ENCODE measurements at regions not wholly inside any gene's neighbourhood (a gene's known extent, or its start where the extent isn't known, plus 50 kb on each side); places are given as distances from the start of the nearest gene placed in this dataset.

DNA sequence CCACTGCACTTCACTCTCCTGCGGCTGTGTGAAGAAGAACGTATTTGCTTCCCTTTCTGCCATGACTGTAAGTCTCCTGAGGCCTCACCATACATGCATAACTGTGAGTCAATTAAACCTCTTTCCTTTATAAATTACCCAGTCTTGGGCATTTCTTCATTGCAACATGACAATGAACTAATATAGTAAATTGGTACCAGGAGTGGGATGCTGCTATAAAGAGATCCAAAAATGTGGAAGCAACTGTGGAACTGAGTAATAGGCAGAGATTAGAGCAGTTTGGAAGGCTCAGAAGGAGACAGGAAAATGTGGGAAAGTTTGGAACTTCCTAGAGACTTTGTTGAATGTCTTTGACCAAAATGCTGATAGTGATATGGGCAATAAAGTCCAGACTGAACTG, 1907.9 kb downstream of the MRPL39 start:
- Histone ChIP-seq H3K9me2 (ENCODE audit: insufficient read depth) (no peaks in the 10 kb centered on the region), H2AFZ (no peak overlapping the region), H3K27me3 (ENCODE audit: insufficient read depth) (no peaks in the 10 kb centered on the region), H3K27ac (ENCODE audit: low read depth) (no peak overlapping the region), H4K20me1 (replicated peaks; ENCODE audit: insufficient read depth) (no peaks in the 10 kb centered on the region), H3K36me3 (ENCODE audit: insufficient read depth) (no peaks in the 10 kb centered on the region), H3K79me2 (replicated peaks; ENCODE audit: insufficient read depth) (no peaks in the 10 kb centered on the region), H3K4me3 (no peak overlapping the region), H3K4me2 (no peak overlapping the region), H3F3A (replicated peaks; ENCODE audit: low read depth) (no peaks in the 10 kb centered on the region), H3K4me1 (ENCODE audit: insufficient read depth) (no peaks in the 10 kb centered on the region)
- TF ChIP-seq STAT1 (IDR thresholded peaks at IDR 0.05; ENCODE audit: unreplicated experiment) = no peak
- TF ChIP-seq EZH2 (IDR thresholded peaks at IDR 0.05; ENCODE audit: low read depth, unreplicated experiment) = no peak
- TF ChIP-seq CREB1 (CRISPR knock-in tag; IDR thresholded peaks at IDR 0.05; ENCODE audit: low read depth) = no peak
- TF ChIP-seq ZNF331 (CRISPR knock-in tag; IDR thresholded peaks at IDR 0.05; ENCODE audit: low read depth) = no peak
- no peak for TF ChIP-seq EZH2phosphoT487 (IDR thresholded peaks at IDR 0.05; ENCODE audit: unreplicated experiment)
- TF ChIP-seq, protein P1, sequence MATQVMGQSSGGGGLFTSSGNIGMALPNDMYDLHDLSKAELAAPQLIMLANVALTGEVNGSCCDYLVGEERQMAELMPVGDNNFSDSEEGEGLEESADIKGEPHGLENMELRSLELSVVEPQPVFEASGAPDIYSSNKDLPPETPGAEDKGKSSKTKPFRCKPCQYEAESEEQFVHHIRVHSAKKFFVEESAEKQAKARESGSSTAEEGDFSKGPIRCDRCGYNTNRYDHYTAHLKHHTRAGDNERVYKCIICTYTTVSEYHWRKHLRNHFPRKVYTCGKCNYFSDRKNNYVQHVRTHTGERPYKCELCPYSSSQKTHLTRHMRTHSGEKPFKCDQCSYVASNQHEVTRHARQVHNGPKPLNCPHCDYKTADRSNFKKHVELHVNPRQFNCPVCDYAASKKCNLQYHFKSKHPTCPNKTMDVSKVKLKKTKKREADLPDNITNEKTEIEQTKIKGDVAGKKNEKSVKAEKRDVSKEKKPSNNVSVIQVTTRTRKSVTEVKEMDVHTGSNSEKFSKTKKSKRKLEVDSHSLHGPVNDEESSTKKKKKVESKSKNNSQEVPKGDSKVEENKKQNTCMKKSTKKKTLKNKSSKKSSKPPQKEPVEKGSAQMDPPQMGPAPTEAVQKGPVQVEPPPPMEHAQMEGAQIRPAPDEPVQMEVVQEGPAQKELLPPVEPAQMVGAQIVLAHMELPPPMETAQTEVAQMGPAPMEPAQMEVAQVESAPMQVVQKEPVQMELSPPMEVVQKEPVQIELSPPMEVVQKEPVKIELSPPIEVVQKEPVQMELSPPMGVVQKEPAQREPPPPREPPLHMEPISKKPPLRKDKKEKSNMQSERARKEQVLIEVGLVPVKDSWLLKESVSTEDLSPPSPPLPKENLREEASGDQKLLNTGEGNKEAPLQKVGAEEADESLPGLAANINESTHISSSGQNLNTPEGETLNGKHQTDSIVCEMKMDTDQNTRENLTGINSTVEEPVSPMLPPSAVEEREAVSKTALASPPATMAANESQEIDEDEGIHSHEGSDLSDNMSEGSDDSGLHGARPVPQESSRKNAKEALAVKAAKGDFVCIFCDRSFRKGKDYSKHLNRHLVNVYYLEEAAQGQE (IDR thresholded peaks at IDR 0.05; ENCODE audit: unreplicated experiment) = no peak
- TF ChIP-seq, protein P2, sequence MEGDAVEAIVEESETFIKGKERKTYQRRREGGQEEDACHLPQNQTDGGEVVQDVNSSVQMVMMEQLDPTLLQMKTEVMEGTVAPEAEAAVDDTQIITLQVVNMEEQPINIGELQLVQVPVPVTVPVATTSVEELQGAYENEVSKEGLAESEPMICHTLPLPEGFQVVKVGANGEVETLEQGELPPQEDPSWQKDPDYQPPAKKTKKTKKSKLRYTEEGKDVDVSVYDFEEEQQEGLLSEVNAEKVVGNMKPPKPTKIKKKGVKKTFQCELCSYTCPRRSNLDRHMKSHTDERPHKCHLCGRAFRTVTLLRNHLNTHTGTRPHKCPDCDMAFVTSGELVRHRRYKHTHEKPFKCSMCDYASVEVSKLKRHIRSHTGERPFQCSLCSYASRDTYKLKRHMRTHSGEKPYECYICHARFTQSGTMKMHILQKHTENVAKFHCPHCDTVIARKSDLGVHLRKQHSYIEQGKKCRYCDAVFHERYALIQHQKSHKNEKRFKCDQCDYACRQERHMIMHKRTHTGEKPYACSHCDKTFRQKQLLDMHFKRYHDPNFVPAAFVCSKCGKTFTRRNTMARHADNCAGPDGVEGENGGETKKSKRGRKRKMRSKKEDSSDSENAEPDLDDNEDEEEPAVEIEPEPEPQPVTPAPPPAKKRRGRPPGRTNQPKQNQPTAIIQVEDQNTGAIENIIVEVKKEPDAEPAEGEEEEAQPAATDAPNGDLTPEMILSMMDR (conservative IDR thresholded peaks at IDR 0.05; ENCODE audit: low read depth in 2 of 2) = no peak
- TF ChIP-seq ZNF114 (CRISPR knock-in tag; IDR thresholded peaks at IDR 0.05) = no peak
- TF ChIP-seq, protein P3, sequence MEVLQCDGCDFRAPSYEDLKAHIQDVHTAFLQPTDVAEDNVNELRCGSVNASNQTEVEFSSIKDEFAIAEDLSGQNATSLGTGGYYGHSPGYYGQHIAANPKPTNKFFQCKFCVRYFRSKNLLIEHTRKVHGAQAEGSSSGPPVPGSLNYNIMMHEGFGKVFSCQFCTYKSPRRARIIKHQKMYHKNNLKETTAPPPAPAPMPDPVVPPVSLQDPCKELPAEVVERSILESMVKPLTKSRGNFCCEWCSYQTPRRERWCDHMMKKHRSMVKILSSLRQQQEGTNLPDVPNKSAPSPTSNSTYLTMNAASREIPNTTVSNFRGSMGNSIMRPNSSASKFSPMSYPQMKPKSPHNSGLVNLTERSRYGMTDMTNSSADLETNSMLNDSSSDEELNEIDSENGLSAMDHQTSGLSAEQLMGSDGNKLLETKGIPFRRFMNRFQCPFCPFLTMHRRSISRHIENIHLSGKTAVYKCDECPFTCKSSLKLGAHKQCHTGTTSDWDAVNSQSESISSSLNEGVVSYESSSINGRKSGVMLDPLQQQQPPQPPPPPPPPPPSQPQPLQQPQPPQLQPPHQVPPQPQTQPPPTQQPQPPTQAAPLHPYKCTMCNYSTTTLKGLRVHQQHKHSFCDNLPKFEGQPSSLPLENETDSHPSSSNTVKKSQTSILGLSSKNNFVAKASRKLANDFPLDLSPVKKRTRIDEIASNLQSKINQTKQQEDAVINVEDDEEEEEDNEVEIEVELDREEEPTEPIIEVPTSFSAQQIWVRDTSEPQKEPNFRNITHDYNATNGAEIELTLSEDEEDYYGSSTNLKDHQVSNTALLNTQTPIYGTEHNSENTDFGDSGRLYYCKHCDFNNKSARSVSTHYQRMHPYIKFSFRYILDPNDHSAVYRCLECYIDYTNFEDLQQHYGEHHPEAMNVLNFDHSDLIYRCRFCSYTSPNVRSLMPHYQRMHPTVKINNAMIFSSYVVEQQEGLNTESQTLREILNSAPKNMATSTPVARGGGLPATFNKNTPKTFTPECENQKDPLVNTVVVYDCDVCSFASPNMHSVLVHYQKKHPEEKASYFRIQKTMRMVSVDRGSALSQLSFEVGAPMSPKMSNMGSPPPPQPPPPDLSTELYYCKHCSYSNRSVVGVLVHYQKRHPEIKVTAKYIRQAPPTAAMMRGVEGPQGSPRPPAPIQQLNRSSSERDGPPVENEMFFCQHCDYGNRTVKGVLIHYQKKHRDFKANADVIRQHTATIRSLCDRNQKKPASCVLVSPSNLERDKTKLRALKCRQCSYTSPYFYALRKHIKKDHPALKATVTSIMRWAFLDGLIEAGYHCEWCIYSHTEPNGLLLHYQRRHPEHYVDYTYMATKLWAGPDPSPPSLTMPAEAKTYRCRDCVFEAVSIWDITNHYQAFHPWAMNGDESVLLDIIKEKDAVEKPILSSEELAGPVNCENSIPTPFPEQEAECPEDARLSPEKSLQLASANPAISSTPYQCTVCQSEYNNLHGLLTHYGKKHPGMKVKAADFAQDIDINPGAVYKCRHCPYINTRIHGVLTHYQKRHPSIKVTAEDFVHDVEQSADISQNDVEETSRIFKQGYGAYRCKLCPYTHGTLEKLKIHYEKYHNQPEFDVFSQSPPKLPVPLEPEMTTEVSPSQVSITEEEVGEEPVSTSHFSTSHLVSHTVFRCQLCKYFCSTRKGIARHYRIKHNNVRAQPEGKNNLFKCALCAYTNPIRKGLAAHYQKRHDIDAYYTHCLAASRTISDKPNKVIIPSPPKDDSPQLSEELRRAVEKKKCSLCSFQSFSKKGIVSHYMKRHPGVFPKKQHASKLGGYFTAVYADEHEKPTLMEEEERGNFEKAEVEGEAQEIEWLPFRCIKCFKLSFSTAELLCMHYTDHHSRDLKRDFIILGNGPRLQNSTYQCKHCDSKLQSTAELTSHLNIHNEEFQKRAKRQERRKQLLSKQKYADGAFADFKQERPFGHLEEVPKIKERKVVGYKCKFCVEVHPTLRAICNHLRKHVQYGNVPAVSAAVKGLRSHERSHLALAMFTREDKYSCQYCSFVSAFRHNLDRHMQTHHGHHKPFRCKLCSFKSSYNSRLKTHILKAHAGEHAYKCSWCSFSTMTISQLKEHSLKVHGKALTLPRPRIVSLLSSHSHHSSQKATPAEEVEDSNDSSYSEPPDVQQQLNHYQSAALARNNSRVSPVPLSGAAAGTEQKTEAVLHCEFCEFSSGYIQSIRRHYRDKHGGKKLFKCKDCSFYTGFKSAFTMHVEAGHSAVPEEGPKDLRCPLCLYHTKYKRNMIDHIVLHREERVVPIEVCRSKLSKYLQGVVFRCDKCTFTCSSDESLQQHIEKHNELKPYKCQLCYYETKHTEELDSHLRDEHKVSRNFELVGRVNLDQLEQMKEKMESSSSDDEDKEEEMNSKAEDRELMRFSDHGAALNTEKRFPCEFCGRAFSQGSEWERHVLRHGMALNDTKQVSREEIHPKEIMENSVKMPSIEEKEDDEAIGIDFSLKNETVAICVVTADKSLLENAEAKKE (CRISPR knock-in tag; IDR thresholded peaks at IDR 0.05) = no peak
- TF ChIP-seq, protein P4, sequence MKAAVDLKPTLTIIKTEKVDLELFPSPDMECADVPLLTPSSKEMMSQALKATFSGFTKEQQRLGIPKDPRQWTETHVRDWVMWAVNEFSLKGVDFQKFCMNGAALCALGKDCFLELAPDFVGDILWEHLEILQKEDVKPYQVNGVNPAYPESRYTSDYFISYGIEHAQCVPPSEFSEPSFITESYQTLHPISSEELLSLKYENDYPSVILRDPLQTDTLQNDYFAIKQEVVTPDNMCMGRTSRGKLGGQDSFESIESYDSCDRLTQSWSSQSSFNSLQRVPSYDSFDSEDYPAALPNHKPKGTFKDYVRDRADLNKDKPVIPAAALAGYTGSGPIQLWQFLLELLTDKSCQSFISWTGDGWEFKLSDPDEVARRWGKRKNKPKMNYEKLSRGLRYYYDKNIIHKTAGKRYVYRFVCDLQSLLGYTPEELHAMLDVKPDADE (IDR thresholded peaks at IDR 0.05) = no peak
- no peak for TF ChIP-seq NANOG (IDR thresholded peaks at IDR 0.05; ENCODE audit: borderline replicate concordance)
- TF ChIP-seq JUNB (IDR thresholded peaks at IDR 0.05; ENCODE audit: unreplicated experiment) = no peak
- no peak for TF ChIP-seq POLR2AphosphoS5 (IDR thresholded peaks at IDR 0.05; ENCODE audit: low read depth)
- Mint-ChIP-seq H3K36me3 (ENCODE audit: low read depth) (peaks cover 26% of the 10 kb centered on the region), H3K4me3 (no peak overlapping the region), H3K27me3 (ENCODE audit: insufficient read depth, low read depth, poor library complexity) (peaks cover 5% of the 10 kb centered on the region), H3K9me3 (peaks cover 85% of the 10 kb centered on the region), H3K27ac (no peak overlapping the region), H3K4me1 (no peaks in the 10 kb centered on the region; the same call in 2 of the 3 replicates)
- DNase-seq (ENCODE audit: low spot score) = no peak
- no peak for ATAC-seq

Data from GM23338 (cell line).